Panc1 (cell line): ENCODE measurements at regions not wholly inside any gene's neighbourhood (a gene's known extent, or its start where the extent isn't known, plus 50 kb on each side); places are given as distances from the start of the nearest gene placed in this dataset.
"Not testable (repeated sequence)": the region's sequence is repeated elsewhere in the genome, so short reads cannot be mapped to it uniquely, and the experiment has no call there.

Experiments used
- ATAC-seq: fragments of 200-7000 bp; cut with Tn5 transposase; 2 replicates; pipeline ENCODE4 v1.9.1; 2020; ENCODE audit warnings: mild to moderate bottlenecking, moderate library complexity
- BruUV-seq: library from RNA; stranded (reverse); fragments of 400-500 nt; replicated peaks from 2 replicates; lab custom pipeline; 2021; lab: Mats Ljungman, UMichigan
- CTCF ChIA-PET: fragments of 300-600 bp; sonication (Branson Sonifier 250); formaldehyde crosslinking; loops from one replicate; lab custom pipeline; 2022; ENCODE audit warnings: antibody characterized with exemption; lab: Charles Lee
- POLR2A ChIA-PET: fragments of 300-600 bp; sonication (Branson Sonifier 250); formaldehyde crosslinking; loops from one replicate; lab custom pipeline; 2022; ENCODE audit warnings: antibody characterized with exemption; lab: Charles Lee
- DNase-seq: peaks from one replicate; pipeline ENCODE4 v3.0.0-alpha.2; 2010; ENCODE audit warnings: low read depth, low spot score
- H3K27ac ChIP-seq: 2 replicates; pipeline ENCODE4 v1.5.1; 2011; ENCODE audit warnings: mild to moderate bottlenecking, low read length, inconsistent platforms
- H3K27me3 ChIP-seq: fragments of 200-500 bp; sonication (Bioruptor generic); 2 replicates; pipeline ENCODE4 v1.6.0; 2014; ENCODE audit warnings: low read length, inconsistent platforms; ENCODE audit not compliant: control insufficient read depth, insufficient read depth
- H3K36me3 ChIP-seq: fragments of 200-500 bp; sonication (Bioruptor generic); 2 replicates; pipeline ENCODE4 v1.5.1; 2014; ENCODE audit warnings: inconsistent platforms, mild to moderate bottlenecking, low read length, moderate library complexity; ENCODE audit not compliant: control insufficient read depth, insufficient read depth
- H3K4me1 ChIP-seq: 2 replicates; pipeline ENCODE4 v1.5.1; 2011; ENCODE audit warnings: inconsistent platforms, mild to moderate bottlenecking, low read length, moderate library complexity; ENCODE audit not compliant: control insufficient read depth, insufficient read depth
- H3K4me3 ChIP-seq, 2 experiments: 2 replicates each; pipeline ENCODE4 v1.5.1; 2011 to 2012; ENCODE audit warnings: low read depth in 2 of 2, low read length in 2 of 2, mild to moderate bottlenecking in 2 of 2, inconsistent platforms in 1 of 2, moderate library complexity in 1 of 2
- H3K9me3 ChIP-seq: fragments of 200-500 bp; sonication (Bioruptor generic); 2 replicates; pipeline ENCODE4 v1.5.1; 2014; ENCODE audit warnings: low read depth, mild to moderate bottlenecking, inconsistent platforms, low read length, moderate library complexity; ENCODE audit not compliant: control insufficient read depth, insufficient read depth
- POLR2AphosphoS5 ChIP-seq: IDR thresholded peaks from 2 replicates; pipeline ENCODE4 v1.6.1; 2012; ENCODE audit warnings: mild to moderate bottlenecking, low read depth, low read length, moderate library complexity
- SIN3A ChIP-seq: IDR thresholded peaks from 2 replicates; pipeline ENCODE4 v1.6.1; 2012; ENCODE audit warnings: low read depth, mild to moderate bottlenecking, low read length, moderate library complexity, borderline replicate concordance; ENCODE audit not compliant: insufficient read depth
- TCF7L2 ChIP-seq: IDR thresholded peaks from 2 replicates; pipeline ENCODE4 v1.6.1; 2011; ENCODE audit warnings: mild to moderate bottlenecking, low read depth, low read length, inconsistent platforms
- in situ Hi-C: cut with HindIII; loops from 2 replicates; pipeline ENCODE4 v1.10.0; 2016; ENCODE audit warnings: low sequenced_read_pairs, low pct_unique_long_range_greater_than_20kb
- intact Hi-C: fragments of 100-400 bp; cut with micrococcal nuclease; formaldehyde crosslinking; loops from one replicate; pipeline ENCODE4 v1.10.0; 2022; ENCODE audit not compliant: unreplicated experiment
- TF ChIP-seq, protein P1 (sequence below), 2 experiments: IDR thresholded peaks; 2 replicates each; pipeline ENCODE4 v1.6.1; 2011 to 2012; ENCODE audit warnings: low read depth in 2 of 2, control low read depth in 1 of 2, low read length in 1 of 2, mild to moderate bottlenecking in 1 of 2, moderate library complexity in 1 of 2; ENCODE audit not compliant: insufficient read depth in 1 of 2
- TF ChIP-seq, protein P2 (sequence below): fragments of 450-650 bp; IDR thresholded peaks from 2 replicates; pipeline ENCODE4 v1.5.1; 2017; ENCODE audit warnings: mild to moderate bottlenecking

DNA sequence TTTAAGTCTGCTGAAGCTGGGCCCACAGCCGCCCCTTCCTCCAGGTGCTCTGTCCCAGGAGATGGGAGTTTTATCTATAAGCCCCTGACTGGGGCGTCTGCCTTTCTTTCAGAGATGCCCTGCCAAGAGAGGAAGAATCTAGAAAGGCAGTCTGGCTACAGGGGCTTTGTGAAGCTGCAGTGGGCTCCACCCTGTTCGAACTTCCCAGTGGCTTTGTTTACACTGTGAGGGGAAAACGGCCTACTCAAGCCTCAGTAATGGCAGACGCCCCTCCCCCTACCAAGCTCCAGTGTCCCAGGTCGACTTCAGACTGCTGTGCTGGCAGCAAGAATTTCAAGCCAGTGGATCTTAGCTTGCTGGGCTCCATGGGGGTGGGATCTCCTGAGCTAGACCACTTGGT, 435.3 kb downstream of the RMST start:
- H3K36me3 ChIP-seq, DNase-seq, intact Hi-C loops, CTCF ChIA-PET, BruUV-seq, H3K27ac ChIP-seq, H3K4me1 ChIP-seq, in situ Hi-C loops, POLR2A ChIA-PET, ATAC-seq, H3K9me3 ChIP-seq, H3K27me3 ChIP-seq, H3K4me3 ChIP-seq: not testable (repeated sequence)

DNA sequence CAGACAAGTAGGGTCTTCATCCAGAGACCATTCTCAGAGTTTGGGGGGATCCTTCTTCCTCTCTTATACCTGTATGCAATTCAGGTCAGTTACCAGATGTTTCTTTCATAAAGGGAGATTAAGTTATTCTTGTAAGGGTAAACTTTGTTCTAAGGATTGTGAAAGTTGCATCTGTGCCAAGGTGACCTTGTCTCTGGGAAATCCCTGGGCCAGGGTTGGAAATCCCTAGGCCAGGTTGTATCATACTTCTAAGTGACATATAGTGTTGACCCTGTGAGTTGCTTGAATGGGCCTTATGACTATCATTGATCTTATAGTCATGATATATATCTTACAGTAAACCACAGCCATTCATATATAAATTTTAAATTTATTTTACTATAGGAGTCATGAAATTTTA, 436.9 kb downstream of the RMST start:
- CTCF ChIA-PET, result interaction anchor here (0.6 kb wide), 1 partner anchor 26 kb away, joined by 3 read pairs; no protein-coding TSS in a partner anchor
- BruUV-seq, result no TSS peak
- Histone ChIP-seq H3K36me3 (no peaks in the 10 kb centered on the region), H3K4me1 (no peaks in the 10 kb centered on the region), H3K4me3 (no peak overlapping the region), H3K27me3 (no peaks in the 10 kb centered on the region), H3K27ac (no peak overlapping the region), H3K9me3 (no peaks in the 10 kb centered on the region)
- POLR2A ChIA-PET, result no interaction called here
- in situ Hi-C loops (no loop called here), intact Hi-C loops (no loop called here)
- no peak for DNase-seq
- no peak for ATAC-seq
- TF ChIP-seq SIN3A, result no peak
- no peak for TF ChIP-seq POLR2AphosphoS5
- TF ChIP-seq, protein P1, sequence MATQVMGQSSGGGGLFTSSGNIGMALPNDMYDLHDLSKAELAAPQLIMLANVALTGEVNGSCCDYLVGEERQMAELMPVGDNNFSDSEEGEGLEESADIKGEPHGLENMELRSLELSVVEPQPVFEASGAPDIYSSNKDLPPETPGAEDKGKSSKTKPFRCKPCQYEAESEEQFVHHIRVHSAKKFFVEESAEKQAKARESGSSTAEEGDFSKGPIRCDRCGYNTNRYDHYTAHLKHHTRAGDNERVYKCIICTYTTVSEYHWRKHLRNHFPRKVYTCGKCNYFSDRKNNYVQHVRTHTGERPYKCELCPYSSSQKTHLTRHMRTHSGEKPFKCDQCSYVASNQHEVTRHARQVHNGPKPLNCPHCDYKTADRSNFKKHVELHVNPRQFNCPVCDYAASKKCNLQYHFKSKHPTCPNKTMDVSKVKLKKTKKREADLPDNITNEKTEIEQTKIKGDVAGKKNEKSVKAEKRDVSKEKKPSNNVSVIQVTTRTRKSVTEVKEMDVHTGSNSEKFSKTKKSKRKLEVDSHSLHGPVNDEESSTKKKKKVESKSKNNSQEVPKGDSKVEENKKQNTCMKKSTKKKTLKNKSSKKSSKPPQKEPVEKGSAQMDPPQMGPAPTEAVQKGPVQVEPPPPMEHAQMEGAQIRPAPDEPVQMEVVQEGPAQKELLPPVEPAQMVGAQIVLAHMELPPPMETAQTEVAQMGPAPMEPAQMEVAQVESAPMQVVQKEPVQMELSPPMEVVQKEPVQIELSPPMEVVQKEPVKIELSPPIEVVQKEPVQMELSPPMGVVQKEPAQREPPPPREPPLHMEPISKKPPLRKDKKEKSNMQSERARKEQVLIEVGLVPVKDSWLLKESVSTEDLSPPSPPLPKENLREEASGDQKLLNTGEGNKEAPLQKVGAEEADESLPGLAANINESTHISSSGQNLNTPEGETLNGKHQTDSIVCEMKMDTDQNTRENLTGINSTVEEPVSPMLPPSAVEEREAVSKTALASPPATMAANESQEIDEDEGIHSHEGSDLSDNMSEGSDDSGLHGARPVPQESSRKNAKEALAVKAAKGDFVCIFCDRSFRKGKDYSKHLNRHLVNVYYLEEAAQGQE (IDR thresholded peaks at IDR 0.05; ENCODE audit: insufficient read depth in 1 of 2, low read depth in 2 of 2, low read length in 1 of 2), result no peak
- no peak for TF ChIP-seq TCF7L2
- TF ChIP-seq, protein P2, sequence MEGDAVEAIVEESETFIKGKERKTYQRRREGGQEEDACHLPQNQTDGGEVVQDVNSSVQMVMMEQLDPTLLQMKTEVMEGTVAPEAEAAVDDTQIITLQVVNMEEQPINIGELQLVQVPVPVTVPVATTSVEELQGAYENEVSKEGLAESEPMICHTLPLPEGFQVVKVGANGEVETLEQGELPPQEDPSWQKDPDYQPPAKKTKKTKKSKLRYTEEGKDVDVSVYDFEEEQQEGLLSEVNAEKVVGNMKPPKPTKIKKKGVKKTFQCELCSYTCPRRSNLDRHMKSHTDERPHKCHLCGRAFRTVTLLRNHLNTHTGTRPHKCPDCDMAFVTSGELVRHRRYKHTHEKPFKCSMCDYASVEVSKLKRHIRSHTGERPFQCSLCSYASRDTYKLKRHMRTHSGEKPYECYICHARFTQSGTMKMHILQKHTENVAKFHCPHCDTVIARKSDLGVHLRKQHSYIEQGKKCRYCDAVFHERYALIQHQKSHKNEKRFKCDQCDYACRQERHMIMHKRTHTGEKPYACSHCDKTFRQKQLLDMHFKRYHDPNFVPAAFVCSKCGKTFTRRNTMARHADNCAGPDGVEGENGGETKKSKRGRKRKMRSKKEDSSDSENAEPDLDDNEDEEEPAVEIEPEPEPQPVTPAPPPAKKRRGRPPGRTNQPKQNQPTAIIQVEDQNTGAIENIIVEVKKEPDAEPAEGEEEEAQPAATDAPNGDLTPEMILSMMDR, result no peak

DNA sequence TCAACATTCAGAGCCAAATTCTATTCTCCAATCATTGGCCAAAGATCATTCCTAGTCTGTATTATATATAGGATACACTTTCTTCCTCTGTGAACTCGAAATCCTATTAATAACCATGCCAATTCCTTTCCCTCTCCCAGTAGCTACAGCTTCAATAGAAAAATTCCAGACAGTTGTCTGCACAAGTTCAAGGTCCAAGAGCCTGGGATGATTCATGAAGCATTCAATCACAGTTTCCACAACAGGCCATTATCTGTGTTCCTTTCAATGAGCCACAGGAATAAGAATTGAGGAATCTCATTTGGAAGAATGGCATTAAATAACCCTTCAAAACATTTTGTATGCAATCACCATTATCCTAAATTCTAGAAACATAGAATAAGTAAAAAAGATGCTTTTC, 437.4 kb downstream of the RMST start:
- ChIA-PET CTCF (no interaction called here), POLR2A (no interaction called here)
- BruUV-seq, result no TSS peak
- H3K27me3 ChIP-seq, result no peaks in the 10 kb centered on the region
- no peak overlapping the region for H3K27ac ChIP-seq
- H3K36me3 ChIP-seq, result no peaks in the 10 kb centered on the region
- H3K4me3 ChIP-seq, result no peak overlapping the region
- no peaks in the 10 kb centered on the region for H3K4me1 ChIP-seq
- in situ Hi-C loops, result no loop called here
- TF ChIP-seq, protein P1 (IDR thresholded peaks at IDR 0.05; ENCODE audit: insufficient read depth in 1 of 2, low read depth in 2 of 2, low read length in 1 of 2), result no peak
- TF ChIP-seq SIN3A (no peak), POLR2AphosphoS5 (no peak), TCF7L2 (no peak)
- TF ChIP-seq, protein P2, result no peak
- no peaks in the 10 kb centered on the region for H3K9me3 ChIP-seq
- ATAC-seq, result no peak
- intact Hi-C loops, result no loop called here
- no peak for DNase-seq
